COLO829 (cell line): ENCODE measurements at regions not wholly inside any gene's neighbourhood (a gene's known extent, or its start where the extent isn't known, plus 50 kb on each side); places are given as distances from the start of the nearest gene placed in this dataset.
A peak's percentile ranks its signal among the peaks of the same experiment; 100 is the strongest.
"Not testable (repeated sequence)": the region's sequence is repeated elsewhere in the genome, so short reads cannot be mapped to it uniquely, and the experiment has no call there.

Source experiments
- DNase-seq: peaks from one replicate; pipeline ENCODE4 v3.0.0; 2012; ENCODE audit warnings: low spot score

DNA sequence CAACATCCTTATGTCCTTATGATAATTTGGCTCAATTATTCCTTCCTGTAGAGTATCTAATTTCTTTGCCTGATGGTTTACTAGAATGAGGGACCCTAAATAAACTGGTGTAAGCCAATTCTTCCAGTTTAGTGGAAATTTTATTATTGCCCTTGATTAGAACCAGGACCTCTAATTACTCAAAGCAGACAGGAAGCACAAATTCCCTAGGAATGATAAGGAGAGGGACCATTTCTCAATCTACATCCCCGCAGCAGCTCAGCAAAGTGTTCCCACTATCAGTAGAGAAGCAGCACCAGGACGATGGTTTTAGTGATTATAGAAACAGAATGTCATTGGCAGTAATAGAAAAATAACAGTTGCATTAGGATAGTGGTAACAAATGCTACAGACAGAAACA is 97.1 kb downstream of the PLPPR4 start:
- DNase-seq: no peak

DNA sequence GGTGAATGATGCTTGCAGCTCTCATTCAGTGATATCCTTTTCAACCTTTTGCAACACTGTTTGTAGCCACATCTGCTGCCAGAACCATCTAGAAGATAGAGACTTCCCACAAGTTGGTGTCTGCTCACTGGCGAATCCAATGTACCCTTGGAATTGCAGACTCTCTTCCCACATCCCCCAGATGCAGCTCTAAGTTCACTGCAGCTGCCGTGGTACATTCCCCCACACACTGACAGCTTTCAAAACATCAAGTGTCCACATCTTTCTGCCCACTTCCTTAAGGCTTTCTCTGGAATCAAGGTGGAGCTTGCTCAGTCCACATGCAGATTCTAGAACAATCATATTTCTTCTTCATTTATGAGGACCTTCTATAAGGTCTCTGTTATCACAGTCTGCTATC is 99.2 kb downstream of the PLPPR4 start:
- no peak for DNase-seq

DNA sequence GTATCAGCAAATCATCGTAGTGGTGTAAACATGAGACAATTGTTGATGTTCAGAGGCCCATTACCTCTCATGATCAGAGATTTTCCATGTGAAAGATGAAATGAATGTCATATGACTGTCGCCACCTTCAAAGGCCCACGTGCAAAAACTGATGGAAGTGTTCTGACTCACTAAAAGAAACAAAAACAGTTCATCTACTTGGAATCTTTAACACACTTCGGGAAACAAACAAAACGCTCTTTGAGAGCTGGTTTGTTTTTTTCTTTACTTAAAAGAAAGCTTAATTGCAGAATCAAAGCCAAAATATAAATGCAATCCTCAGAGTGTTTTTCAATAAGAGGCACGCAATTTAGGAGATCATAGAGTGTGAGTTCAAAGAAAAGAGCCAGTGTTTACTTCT is 100.8 kb downstream of the PLPPR4 start:
- peak; percentile 23 for DNase-seq

DNA sequence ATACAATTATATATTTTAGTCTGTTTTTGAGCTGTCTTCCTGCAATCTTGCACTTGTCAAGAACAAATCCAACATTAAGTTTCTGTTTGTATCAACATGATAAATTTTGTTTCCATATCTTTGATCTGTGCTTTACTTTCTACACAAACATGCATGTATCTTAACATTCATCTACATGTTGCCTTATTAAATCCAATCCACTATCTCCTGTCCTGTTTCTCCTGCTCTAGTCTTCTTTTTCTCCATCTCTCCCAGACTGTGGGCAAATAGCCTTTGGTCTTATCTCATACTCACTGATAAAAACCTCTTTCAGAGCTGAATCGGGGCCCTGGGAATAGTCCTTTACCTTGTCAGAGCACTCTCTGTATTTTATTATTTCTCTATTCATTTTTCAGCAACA is 101.3 kb downstream of the PLPPR4 start:
- no peak for DNase-seq

DNA sequence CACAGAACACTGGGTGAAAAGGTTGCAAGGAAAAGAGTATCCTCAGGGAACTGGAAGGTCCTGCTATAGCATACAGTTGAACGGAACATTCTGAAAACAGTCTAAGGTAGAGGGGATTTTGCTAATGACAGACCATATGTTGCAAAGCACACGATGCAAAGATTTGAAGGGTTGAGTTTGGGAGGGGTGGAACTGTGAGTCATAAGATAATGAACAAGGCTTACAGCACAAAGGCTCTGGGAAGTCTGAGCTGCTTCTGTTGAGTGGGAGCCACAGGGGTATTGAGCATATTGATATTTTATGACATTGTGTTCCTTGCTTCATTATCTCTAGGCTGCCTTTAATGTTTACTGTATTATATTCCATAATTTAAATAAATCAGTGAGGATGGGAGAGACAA is 104.9 kb downstream of the PLPPR4 start:
- no peak for DNase-seq

DNA sequence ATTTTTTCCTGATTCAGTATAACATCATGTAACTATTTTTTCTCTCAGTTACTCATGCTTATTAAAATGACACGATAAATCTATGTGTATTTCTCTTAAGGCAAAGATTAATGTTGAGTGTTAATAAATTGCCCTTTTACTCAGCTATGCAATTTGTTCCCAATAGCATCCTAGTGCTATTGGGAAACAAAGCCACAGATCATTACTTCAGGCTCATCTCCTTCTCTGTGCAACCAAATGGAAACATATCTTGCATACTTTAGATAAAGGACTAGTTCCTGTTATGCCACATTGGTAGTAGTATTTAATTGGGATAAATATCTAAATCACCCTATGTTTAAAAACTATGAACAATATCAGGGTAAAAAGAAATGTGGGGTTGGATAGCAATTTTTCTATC is 106.2 kb downstream of the PLPPR4 start:
- DNase-seq: no peak

DNA sequence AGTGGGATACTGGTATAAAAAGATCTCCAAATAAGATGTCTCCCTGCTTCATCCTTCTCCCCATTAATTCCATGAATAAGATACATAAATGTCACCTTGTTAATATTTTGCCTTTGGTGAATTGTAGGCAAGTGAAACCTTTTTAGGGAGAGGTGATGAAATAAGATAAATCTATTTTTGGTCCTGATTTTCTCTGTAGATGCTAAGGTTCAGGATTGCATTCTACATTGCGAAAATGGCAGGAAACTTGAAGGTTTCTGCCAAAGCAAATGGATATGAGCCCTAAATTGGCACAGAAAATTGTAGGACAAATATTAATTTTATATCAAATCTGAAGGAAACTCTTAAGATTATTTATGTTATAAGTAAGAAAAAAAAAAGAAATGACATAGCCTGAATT is 107.1 kb downstream of the PLPPR4 start:
- no peak for DNase-seq

DNA sequence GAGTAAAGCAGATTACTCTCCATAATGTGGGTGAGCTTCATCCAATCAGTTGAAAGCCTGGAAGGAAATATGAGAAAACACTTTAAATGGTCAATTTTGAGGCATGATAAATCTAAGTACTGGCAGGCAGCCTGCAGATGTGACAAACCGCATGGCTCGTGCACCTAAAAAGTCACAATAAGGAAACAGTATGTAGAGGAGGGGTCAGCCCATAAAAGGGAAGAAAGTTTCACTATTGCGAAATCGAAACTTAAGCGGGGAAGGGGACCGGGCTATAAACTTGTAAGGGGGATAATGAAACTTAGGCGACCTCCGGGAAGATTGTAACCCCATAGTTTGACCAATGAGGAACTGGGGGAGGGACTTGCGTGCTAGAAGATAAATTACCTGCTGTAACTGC is 109.8 kb downstream of the PLPPR4 start:
- no peak for DNase-seq

DNA sequence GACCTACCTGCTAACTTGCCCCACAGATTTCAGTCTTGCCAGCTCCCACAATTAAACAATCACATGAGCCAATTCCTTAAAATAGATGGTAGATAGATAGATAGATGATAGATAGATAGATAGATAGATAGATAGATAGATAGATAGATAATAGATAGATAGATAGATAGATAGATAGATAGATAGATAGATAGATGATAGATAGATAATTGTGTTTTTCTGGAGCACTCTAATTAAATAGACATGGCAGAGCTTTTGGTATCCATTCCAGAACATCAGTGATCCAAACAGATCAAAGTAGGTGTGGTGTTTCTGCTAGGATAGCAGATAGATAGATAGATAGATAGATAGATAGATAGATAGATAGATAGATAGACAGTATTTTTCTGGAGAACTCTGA is 110.4 kb downstream of the PLPPR4 start:
- not testable (repeated sequence) for DNase-seq

DNA sequence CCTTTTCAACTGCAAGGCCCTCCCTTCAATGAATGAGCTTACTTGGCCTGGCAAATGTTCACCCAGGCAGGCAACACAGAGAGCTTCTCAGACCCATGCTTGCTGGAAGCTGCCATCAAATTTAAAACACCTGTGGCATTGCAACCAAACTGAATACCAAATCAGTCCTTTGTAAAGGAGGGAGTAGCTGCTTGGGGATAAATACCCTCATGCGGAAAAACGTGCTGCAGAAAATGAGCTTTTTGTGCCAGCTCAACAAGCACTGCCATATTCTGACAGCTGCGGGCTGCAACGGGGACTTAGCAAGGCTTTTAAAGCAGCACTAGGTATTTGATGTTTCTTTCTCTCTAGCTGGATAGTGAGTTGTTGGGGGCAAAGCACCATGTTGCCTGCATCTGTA is 119.7 kb downstream of the PLPPR4 start:
- no peak for DNase-seq

DNA sequence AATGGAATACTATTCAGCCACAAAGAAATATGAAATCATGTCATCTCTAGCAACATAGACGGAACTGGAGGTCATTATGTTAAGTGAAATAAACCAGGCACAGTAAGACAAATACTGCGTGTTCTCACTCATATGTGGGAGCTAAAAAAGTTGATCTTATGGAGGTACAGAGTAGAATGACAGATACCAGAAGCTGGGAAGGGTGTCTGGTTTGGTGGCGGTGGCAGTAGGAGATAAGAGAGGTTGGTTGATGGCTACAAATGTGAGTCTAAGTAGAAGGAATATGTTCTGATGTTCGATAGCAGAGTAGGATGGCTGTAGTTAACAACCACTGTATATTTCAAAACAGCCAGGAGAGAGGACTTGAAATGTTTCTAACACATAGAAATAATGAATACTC is 121.6 kb downstream of the PLPPR4 start:
- no peak for DNase-seq

DNA sequence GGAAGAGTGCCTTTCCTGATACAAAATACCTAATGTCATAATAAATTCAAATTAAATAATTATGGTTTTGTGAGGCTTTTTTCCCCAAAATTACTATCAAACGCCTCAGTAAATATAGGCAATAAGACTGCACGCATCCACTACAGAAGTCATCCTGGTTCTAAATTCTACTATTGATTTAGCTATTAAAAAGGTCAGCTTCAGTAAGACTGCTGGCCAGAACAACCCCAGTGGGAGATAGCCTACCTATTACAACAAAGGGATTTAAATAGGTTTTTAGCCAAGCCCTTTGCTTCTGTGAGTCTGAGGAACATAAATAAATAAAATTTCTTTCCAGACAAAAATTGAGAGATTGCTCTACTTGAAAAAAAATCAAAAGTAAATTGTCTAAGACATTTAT is 132.1 kb downstream of the PLPPR4 start:
- DNase-seq: no peak

DNA sequence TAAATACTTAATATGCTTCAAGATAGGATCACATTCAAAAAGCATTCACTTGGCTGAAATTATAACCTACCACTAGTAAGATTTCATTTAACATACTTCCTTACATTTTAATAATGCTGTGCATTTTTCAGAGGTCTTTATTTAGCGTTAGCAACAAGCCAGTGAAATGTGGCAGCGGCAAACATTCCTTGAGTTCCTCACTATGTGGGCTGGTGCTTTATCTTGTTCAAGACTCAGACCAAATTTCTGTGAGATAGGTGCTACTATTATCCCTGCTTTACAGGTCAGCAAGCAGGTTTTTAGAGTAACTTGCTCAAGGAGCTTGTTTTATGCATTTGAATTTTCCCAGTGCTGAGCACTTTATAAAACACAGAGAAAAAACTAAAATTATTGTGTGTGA is 132.7 kb downstream of the PLPPR4 start:
- DNase-seq: no peak

DNA sequence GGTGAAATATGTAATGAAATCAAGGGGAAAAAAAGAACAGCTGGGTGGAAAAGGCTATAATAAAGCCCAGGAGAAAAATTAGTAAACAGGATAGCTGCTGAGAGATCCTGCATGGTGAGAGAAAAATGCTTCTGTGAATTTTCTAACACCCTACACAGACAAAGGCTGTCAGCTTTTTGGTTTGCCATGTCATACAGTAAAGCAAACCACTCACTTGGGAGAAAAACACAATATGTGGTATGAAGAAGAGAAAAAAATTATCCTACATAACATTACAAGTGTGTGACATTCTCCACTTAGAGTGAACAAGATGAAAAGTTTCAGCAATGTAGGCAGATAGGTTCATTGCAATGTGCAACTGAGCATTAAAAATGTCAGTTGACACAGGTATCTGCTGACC is 133.6 kb downstream of the PLPPR4 start:
- DNase-seq: no peak

DNA sequence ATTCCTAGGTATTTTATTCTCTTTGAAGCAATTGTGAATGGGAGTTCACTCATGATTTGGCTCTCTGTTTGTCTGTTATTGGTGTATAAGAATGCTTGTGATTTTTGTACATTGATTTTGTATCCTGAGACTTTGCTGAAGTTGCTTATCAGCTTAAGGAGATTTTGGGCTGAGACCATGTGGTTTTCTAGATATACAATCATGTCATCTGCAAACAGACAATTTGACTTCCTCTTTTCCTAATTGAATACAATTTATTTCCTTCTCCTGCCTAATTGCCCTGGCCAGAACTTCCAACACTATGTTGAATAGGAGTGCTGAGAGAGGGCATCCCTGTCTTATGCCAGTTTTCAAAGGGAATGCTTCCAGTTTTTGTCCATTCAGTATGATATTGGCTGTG is 137.3 kb downstream of the PLPPR4 start:
- not testable (repeated sequence) for DNase-seq

DNA sequence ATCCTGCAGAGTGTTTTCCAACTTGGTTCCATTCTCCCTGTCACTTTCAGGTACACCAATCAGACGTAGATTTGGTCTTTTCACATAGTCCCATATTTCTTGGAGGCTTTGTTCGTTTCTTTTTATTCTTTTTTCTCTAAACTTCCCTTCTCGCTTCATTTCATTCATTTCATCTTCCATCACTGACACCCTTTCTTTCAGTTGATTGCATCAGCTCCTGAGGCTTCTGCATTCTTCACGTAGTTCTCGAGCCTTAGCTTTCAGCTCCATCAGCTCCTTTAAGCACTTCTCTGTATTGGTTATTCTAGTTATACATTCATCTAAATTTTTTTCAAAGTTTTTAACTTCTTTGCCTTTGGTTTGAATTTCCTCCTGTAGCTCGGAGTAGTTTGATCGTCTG is 140.1 kb downstream of the PLPPR4 start:
- DNase-seq: not testable (repeated sequence)

DNA sequence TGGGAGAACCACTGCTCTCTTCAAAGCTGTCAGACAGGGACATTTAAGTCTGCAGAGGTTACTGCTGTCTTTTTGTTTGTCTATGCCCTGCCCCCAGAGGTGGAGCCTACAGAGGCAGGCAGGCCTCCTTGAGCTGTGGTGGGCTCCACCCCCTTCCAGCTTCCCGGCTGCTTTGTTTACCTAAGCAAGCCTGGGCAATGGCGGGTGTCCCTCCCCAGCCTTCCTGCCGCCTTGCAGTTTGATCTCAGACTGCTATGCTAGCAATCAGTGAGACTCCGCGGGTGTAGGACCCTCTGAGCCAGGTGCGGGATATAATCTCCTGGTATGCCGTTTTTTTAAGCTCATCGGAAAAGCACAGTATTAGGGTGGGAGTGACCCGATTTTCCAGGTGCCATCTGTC is 141.0 kb downstream of the PLPPR4 start:
- not testable (repeated sequence) for DNase-seq

DNA sequence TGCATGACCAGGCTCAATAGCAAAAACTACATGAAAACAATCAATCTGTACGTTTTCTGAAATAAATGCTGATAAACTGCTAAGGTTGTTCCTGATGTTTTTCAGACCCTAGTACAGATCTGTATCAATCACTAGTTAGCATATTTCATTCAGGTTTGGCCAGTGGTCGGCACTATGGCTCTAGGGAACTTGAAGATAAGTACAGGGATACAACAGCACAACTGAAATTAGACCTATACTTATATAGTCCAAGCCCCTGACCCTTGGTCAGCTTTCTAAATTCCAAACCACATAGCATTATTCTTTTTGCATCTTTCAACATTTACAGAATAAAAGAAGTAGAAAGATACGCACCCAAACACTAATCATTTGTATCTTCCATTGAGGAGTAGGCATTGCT is 142.7 kb downstream of the PLPPR4 start:
- DNase-seq: no peak

DNA sequence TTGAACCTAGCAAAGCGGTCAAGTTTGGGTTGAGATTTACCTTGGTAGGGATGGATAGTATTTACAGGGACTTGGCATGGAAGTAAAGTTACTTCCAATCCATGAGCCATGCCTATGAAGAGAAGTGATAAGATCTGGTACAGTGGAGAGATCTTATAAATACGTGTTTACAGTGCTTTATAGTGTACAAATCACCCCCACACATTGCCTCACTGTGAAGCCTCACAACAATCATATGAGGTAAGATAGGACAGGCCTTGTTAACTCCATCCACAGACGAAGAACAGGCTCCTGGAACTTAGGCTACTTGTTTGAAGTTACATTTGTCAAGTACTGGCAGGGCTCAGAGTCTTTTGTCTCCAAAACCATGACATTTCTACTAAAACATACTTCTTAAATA is 159.8 kb downstream of the PLPPR4 start:
- no peak for DNase-seq

DNA sequence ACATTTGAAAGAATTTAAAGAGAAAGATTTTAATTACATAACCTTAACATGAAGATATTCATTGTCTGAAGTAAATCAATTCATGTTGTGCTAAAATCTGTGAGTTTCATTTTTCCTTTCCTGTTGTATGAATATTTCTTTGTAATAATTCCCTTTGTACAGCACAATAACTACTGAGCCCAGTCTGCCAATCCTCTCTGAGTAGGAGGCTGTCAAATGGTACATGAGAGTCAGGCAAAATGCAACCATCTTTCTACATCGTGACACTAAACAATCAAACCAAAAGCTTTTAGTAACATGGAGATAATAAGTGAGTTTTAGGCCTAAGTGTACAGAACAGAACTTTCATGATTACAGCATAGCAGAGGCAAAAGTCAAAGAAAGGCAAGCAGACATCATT is 165.5 kb downstream of the PLPPR4 start:
- DNase-seq: no peak

DNA sequence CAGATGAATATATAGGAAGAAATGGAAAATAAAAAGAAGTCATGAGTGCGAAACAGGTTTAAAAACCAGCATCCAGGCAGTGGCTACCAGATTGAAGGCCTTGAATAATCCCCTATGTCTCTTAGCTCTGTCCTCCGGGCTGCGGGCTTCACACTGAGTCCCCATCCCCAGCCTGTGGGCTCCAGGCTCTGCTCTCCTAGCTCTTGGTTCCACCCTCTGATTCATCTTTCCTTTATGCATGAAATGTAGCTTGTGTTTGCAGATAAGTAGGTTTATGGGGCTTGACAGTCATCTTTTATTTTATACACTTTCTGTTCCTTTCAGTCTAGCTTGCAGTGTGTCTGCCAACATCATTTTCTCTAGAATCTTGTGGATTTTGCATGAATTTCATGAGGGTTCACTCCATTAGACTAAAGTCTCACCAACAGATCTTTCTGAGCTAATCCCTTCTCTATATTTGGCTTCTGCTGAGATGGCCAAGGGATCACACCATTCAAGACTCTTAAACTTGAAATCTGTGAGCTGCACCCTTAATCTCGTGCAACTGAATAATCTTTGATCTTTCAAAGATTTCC is 174.5 kb downstream of the PLPPR4 start:
- no peak for DNase-seq

DNA sequence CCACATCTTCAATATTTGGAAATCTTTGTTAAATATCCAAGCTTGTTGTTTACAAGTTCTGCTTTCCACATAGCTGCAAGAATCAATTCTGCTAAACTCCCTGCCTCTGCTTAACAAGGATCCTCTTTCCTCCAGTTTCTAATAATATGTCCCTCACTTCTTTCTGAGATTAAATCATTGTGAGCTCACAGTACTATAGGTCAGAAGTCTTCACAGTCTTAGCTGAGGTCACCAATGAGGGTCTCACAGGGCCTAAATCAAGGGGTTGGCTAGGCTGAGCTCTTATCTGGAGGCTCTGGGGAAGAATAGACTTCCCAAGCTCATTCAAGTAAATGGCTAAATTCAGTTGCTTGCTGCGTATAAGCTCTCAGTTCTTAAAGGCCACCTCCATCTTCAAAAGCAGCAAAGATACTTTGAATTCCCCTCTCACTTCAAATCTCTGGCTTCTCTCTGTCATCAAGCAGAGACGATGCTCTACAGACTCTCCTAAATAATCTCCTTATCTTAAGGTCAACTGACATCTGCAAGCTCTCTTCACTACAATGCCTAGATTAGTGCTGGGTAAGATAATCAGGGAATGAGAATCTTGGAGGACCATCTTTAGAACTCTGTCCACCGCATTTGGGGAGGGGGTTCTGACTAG is 175.3 kb downstream of the PLPPR4 start:
- DNase-seq: no peak

DNA sequence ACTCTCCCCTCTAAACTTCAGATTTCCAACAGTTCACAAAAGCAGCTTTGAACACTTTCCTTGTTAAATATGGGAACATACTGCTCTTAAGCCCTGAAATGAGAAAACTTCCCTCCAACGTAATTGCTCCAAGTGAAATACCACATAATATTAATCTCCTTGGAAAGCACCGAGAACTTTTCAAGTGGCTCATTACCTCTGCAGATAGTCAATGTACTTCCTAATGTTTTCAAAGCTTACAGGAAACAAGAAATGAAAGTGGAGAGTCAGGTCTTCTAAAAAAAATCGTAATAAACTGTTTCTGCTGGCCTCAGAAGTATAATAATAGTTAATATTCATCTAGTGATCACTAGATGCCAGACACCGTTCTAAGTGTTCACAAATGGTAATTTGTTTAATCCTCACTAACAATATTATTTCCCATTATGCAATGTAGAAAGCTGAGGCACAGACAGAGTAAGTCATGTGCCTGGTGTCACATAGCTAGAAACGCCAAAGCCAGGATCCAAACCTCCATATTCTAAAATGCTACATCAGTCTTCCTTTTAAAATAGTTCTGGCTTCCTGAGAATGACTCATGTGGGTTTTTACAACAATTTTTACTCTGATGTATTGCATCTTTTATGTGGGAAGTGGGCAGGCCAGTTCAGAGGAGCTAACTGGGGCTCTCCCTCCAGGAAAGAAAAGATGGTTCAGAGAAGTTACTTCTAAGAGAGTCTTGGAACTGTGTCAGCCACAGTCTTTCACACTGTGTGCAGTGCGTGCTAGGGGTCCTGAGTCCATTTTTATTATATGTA is 177.2 kb downstream of the PLPPR4 start:
- peak; percentile 46 for DNase-seq
